Ishikawa (cell line): ENCODE measurements at regions not wholly inside any gene's neighbourhood (a gene's known extent, or its start where the extent isn't known, plus 50 kb on each side); places are given as distances from the start of the nearest gene placed in this dataset.

Source experiments
- CEBPB ChIP-seq: IDR thresholded peaks from 2 replicates; pipeline ENCODE4 v1.6.1; 2012
- CREB1 ChIP-seq: IDR thresholded peaks from 2 replicates; pipeline ENCODE4 v1.6.1; 2012; ENCODE audit warnings: low read depth
- EGR1 ChIP-seq: IDR thresholded peaks from 2 replicates; pipeline ENCODE4 v1.6.1; 2012
- EP300 ChIP-seq: IDR thresholded peaks from 2 replicates; pipeline ENCODE4 v1.6.1; 2012; ENCODE audit warnings: borderline replicate concordance
- FOXM1 ChIP-seq: IDR thresholded peaks from 2 replicates; pipeline ENCODE4 v1.6.1; 2012; ENCODE audit warnings: low read depth, borderline replicate concordance
- NFIC ChIP-seq: IDR thresholded peaks from 2 replicates; pipeline ENCODE4 v1.6.1; 2012
- RAD21 ChIP-seq: IDR thresholded peaks from 2 replicates; pipeline ENCODE4 v1.6.1; 2012; ENCODE audit warnings: low read depth
- TAF1 ChIP-seq: IDR thresholded peaks from 2 replicates; pipeline ENCODE4 v1.6.1; 2012; ENCODE audit warnings: low read depth, mild to moderate bottlenecking
- TCF12 ChIP-seq: IDR thresholded peaks from 2 replicates; pipeline ENCODE4 v1.6.1; 2012; ENCODE audit warnings: low read depth
- TEAD4 ChIP-seq: IDR thresholded peaks from 2 replicates; pipeline ENCODE4 v1.6.1; 2012
- YY1 ChIP-seq: IDR thresholded peaks from 2 replicates; pipeline ENCODE4 v1.6.1; 2012; ENCODE audit warnings: low read depth
- ZBTB7A ChIP-seq: IDR thresholded peaks from 2 replicates; pipeline ENCODE4 v1.6.1; 2012; ENCODE audit warnings: low read depth
- TF ChIP-seq, protein P1 (sequence below): IDR thresholded peaks from 2 replicates; pipeline ENCODE4 v1.6.1; 2012
- TF ChIP-seq, protein P2 (sequence below): IDR thresholded peaks from 2 replicates; pipeline ENCODE4 v1.6.1; 2012
- TF ChIP-seq, protein P3 (sequence below): IDR thresholded peaks from 2 replicates; pipeline ENCODE4 v1.6.1; 2012; ENCODE audit warnings: low read depth, mild to moderate bottlenecking

DNA sequence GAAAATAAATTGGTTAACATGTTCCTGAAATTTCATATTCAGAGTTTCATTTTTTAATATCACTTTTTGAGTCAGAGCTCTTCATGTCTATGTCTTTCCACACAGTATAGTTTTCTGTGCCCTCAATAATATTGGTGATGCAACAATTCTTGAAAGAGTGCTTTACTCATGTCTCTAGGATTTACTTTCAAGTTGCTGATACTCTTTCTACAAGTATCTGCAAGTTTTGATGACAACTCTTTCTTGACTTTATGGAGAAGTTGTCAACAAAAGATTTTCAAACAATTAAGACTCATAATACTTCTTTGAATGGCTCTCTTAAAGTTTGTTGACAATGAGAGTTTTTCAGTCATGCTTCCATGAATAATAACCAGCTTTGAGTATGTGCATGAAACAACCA is 561.7 kb downstream of the DIAPH3 start:
- no peak for TF ChIP-seq YY1
- TF ChIP-seq EP300 = no peak
- TF ChIP-seq FOXM1 = no peak
- no peak for TF ChIP-seq TAF1
- TF ChIP-seq TCF12 = no peak
- TF ChIP-seq RAD21 = no peak
- no peak for TF ChIP-seq ZBTB7A

DNA sequence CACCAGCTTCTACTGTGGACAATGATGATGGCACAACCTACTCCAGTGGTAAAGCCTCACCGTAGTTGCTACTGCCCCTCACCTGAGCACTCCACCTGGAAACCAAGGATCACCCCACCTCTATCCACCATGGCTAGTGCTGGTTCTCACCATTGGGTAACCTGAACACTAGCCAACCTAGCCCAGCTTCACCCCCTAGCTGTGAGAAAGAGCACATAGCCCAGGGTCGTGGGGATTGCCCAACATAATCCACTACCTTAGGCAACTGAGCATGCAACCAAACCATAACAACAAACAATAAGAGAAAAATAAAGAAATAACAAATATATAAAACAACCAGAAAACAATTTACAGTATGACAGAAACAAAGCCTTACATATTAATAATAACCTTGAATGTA is 560.1 kb downstream of the DIAPH3 start:
- TF ChIP-seq FOXM1 = no peak

DNA sequence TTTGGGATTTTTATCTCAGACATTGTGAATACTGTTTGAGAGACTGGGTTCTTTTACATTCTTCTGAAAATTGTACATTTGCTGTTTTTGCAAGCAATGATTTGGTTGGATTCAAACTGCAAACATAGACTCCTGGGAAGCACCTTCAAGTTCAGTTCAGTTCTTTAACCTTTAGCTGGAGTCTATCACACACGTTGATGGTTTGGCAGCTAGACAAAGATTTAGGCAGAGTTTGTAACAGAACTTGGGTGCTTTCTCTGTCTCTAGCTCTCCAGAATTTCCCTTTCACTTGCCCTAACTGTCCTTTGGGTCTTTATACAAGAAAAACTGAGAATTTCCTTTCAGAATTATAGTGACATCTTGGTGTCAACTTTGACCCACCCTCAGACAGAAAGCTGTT is 556.6 kb downstream of the DIAPH3 start:
- TF ChIP-seq CEBPB (no peak), YY1 (no peak), TAF1 (no peak), RAD21 (no peak), EGR1 (no peak), FOXM1 (no peak), TCF12 (no peak), EP300 (no peak), TEAD4 (no peak), NFIC (no peak), ZBTB7A (no peak)
- TF ChIP-seq, protein P1, sequence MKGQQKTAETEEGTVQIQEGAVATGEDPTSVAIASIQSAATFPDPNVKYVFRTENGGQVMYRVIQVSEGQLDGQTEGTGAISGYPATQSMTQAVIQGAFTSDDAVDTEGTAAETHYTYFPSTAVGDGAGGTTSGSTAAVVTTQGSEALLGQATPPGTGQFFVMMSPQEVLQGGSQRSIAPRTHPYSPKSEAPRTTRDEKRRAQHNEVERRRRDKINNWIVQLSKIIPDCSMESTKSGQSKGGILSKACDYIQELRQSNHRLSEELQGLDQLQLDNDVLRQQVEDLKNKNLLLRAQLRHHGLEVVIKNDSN = no peak
- TF ChIP-seq, protein P2, sequence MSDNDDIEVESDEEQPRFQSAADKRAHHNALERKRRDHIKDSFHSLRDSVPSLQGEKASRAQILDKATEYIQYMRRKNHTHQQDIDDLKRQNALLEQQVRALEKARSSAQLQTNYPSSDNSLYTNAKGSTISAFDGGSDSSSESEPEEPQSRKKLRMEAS = no peak
- TF ChIP-seq, protein P3, sequence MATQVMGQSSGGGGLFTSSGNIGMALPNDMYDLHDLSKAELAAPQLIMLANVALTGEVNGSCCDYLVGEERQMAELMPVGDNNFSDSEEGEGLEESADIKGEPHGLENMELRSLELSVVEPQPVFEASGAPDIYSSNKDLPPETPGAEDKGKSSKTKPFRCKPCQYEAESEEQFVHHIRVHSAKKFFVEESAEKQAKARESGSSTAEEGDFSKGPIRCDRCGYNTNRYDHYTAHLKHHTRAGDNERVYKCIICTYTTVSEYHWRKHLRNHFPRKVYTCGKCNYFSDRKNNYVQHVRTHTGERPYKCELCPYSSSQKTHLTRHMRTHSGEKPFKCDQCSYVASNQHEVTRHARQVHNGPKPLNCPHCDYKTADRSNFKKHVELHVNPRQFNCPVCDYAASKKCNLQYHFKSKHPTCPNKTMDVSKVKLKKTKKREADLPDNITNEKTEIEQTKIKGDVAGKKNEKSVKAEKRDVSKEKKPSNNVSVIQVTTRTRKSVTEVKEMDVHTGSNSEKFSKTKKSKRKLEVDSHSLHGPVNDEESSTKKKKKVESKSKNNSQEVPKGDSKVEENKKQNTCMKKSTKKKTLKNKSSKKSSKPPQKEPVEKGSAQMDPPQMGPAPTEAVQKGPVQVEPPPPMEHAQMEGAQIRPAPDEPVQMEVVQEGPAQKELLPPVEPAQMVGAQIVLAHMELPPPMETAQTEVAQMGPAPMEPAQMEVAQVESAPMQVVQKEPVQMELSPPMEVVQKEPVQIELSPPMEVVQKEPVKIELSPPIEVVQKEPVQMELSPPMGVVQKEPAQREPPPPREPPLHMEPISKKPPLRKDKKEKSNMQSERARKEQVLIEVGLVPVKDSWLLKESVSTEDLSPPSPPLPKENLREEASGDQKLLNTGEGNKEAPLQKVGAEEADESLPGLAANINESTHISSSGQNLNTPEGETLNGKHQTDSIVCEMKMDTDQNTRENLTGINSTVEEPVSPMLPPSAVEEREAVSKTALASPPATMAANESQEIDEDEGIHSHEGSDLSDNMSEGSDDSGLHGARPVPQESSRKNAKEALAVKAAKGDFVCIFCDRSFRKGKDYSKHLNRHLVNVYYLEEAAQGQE = no peak

DNA sequence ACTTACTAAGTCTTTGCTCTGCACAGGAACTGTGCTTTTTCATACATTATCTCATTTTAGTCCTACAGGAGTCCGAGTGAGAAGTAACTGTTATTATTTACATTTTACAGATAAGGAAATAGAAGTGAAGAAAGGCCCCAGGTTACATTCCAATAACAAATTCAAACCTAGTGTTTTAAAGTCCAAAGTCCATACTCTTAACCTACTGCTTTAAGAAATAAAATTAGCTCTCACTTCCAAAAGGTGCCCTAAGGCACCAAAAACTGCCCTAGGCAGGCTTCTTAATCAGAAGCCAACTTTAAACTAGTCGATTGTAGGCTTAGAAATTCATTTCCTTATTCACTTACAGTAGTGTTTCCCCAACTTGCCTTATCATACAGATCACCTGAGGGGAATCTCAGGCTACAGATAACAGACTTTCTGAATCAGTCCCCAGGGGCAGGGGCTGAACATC is 555.9 kb downstream of the DIAPH3 start:
- TF ChIP-seq, protein P1 = no peak
- TF ChIP-seq TCF12 (no peak), TEAD4 (no peak), NFIC (no peak), EGR1 (no peak), YY1 (no peak), RAD21 (no peak), ZBTB7A (no peak), EP300 (no peak)
- TF ChIP-seq, protein P3 = no peak

DNA sequence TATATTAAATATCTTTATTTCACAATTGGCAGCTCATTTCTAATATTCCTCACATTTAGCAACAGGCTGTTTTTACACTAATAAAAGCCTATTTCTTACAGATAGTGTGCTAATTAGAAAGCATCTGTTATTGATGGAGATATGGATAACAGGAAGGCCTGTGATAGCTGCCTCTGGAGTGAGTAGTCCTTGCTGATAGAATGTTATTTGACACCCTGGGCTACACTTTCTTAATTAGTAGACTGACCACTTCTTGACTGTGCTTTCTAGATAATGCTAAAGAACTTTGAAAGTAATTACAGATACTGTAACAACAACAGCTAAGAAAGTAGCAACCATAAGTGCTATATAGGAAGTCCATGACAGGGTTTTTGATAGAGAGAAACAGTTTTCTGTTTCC is 554.3 kb downstream of the DIAPH3 start:
- TF ChIP-seq ZBTB7A = no peak
- no peak for TF ChIP-seq FOXM1
- no peak for TF ChIP-seq TAF1
- TF ChIP-seq RAD21 = no peak
- no peak for TF ChIP-seq TCF12
- TF ChIP-seq, protein P2 = no peak
- no peak for TF ChIP-seq TEAD4
- TF ChIP-seq, protein P1 = no peak
- TF ChIP-seq, protein P3 = no peak
- TF ChIP-seq CEBPB = no peak
- no peak for TF ChIP-seq EP300
- TF ChIP-seq EGR1 = no peak
- no peak for TF ChIP-seq CREB1
- no peak for TF ChIP-seq YY1
- no peak for TF ChIP-seq NFIC
